DMS114 treated with DMSO at 0.1 percent for 48 hours (cell line): ENCODE measurements at regions not wholly inside any gene's neighbourhood (a gene's known extent, or its start where the extent isn't known, plus 50 kb on each side); places are given as distances from the start of the nearest gene placed in this dataset.
"Not testable (repeated sequence)": the region's sequence is repeated elsewhere in the genome, so short reads cannot be mapped to it uniquely, and the experiment has no call there.

Experiments used
- DNase-seq: peaks from one replicate; lab custom pipeline; 2025; ENCODE audit not compliant: unreplicated experiment; lab: John Stamatoyannopoulos, UW

- DNase-seq = no peak
Observed at GRCh38 chr1:222865718-222866117, 50.9 kb downstream of the DISP1 start.

GRCh38 chr1:222867316-222867715 is 52.5 kb downstream of the DISP1 start:
- no peak for DNase-seq

- DNase-seq = no peak
Observed at GRCh38 chr1:222876182-222876581, 61.3 kb downstream of the DISP1 start.

- no peak for DNase-seq
Observed at GRCh38 chr1:222877854-222878253, 63.0 kb downstream of the DISP1 start.

- DNase-seq = no peak
Observed at GRCh38 chr1:222880587-222880986, 65.7 kb downstream of the DISP1 start.

GRCh38 chr1:222886194-222886854 is 71.5 kb downstream of the DISP1 start:
- no peak for DNase-seq

GRCh38 chr1:222886878-222887351 is 72.1 kb downstream of the DISP1 start:
- no peak for DNase-seq

- DNase-seq = no peak
Observed at GRCh38 chr1:222889440-222889839, 74.6 kb downstream of the DISP1 start.

GRCh38 chr1:222890716-222891115 is 75.9 kb downstream of the DISP1 start:
- DNase-seq = no peak

- no peak for DNase-seq
Observed at GRCh38 chr1:222891578-222891977, 76.7 kb downstream of the DISP1 start.

- DNase-seq = no peak
Observed at GRCh38 chr1:222892137-222892769, 77.4 kb downstream of the DISP1 start.

- no peak for DNase-seq
Observed at GRCh38 chr1:222893255-222893654, 78.4 kb downstream of the DISP1 start.

- no peak for DNase-seq
Observed at GRCh38 chr1:222894331-222894730, 79.5 kb downstream of the DISP1 start.

GRCh38 chr1:222896630-222897526 is 82.0 kb downstream of the DISP1 start:
- no peak for DNase-seq

GRCh38 chr1:222897527-222898190 is 82.8 kb downstream of the DISP1 start:
- DNase-seq = no peak

GRCh38 chr1:222898191-222898527 is 83.3 kb downstream of the DISP1 start:
- DNase-seq = no peak

- no peak for DNase-seq
Observed at GRCh38 chr1:222899471-222899870, 84.6 kb downstream of the DISP1 start.

- DNase-seq = no peak
Observed at GRCh38 chr1:222904451-222904850, 89.6 kb downstream of the DISP1 start.

GRCh38 chr1:222905151-222905550 is 90.3 kb downstream of the DISP1 start:
- no peak for DNase-seq

GRCh38 chr1:222906271-222906739 is 91.5 kb downstream of the DISP1 start:
- DNase-seq = not testable (repeated sequence)

- DNase-seq = no peak
Observed at GRCh38 chr1:222909586-222909985, 94.7 kb downstream of the DISP1 start.
